Caco-2 (cell line): ENCODE measurements at regions not wholly inside any gene's neighbourhood (a gene's known extent, or its start where the extent isn't known, plus 50 kb on each side); places are given as distances from the start of the nearest gene placed in this dataset.

Experiments
- BruUV-seq: library from RNA; stranded (reverse); fragments of 400-500 nt; replicated peaks from 2 replicates; lab custom pipeline; 2021; lab: Mats Ljungman, UMichigan
- CTCF ChIA-PET: fragments of 300-600 bp; sonication (Branson Sonifier 250); formaldehyde crosslinking; loops from one replicate; lab custom pipeline; 2022; ENCODE audit warnings: antibody characterized with exemption; lab: Charles Lee
- POLR2A ChIA-PET: fragments of 300-600 bp; sonication (Branson Sonifier 250); formaldehyde crosslinking; loops from one replicate; lab custom pipeline; 2022; ENCODE audit warnings: antibody characterized with exemption; lab: Charles Lee
- DNase-seq, 2 experiments: peaks; one replicate each; pipeline versions ENCODE4 v3.0.0 to v3.0.0-alpha.2; 2020 to 2022
- H3K27me3 ChIP-seq: replicated peaks from 2 replicates; pipeline ENCODE4 v1.6.0; 2011; ENCODE audit warnings: low read length; ENCODE audit not compliant: control insufficient read depth, insufficient read depth
- H3K36me3 ChIP-seq: 2 replicates; pipeline ENCODE4 v1.5.1; 2011; ENCODE audit warnings: low read length; ENCODE audit not compliant: control insufficient read depth, insufficient read depth
- H3K4me1 ChIP-seq: fragments of 250-450 bp; sonication (Bioruptor Pico); 2 replicates; pipeline ENCODE4 v1.5.1; 2020; ENCODE audit warnings: mild to moderate bottlenecking
- H3K4me3 ChIP-seq: 2 replicates; pipeline ENCODE4 v1.5.1; 2011; ENCODE audit warnings: low read depth, mild to moderate bottlenecking, control low read depth, low read length
- H3K9me3 ChIP-seq: fragments of 250-450 bp; sonication (Bioruptor Pico); 2 replicates; pipeline ENCODE4 v1.5.1; 2020; ENCODE audit warnings: mild to moderate bottlenecking, moderate library complexity
- H3K27ac Mint-ChIP-seq: one replicate; pipeline ENCODE4 v1.8.0; 2022; ENCODE audit warnings: mixed read lengths; ENCODE audit not compliant: unreplicated experiment
- H3K27me3 Mint-ChIP-seq: one replicate; pipeline ENCODE4 v1.8.0; 2022; ENCODE audit warnings: mixed read lengths; ENCODE audit not compliant: insufficient read depth, unreplicated experiment
- H3K36me3 Mint-ChIP-seq: one replicate; pipeline ENCODE4 v1.8.0; 2022; ENCODE audit warnings: mild to moderate bottlenecking, mixed read lengths; ENCODE audit not compliant: insufficient read depth, unreplicated experiment
- H3K4me1 Mint-ChIP-seq: one replicate; pipeline ENCODE4 v1.8.0; 2022; ENCODE audit warnings: low read depth, mixed read lengths; ENCODE audit not compliant: unreplicated experiment
- H3K4me3 Mint-ChIP-seq: one replicate; pipeline ENCODE4 v1.8.0; 2022; ENCODE audit warnings: mild to moderate bottlenecking, moderate library complexity, mixed read lengths; ENCODE audit not compliant: unreplicated experiment
- H3K9me3 Mint-ChIP-seq: one replicate; pipeline ENCODE4 v1.8.0; 2022; ENCODE audit warnings: mixed read lengths; ENCODE audit not compliant: unreplicated experiment
- intact Hi-C: fragments of 100-400 bp; cut with micrococcal nuclease; formaldehyde crosslinking; loops from one replicate; pipeline ENCODE4 v1.10.0; 2022; ENCODE audit not compliant: unreplicated experiment
- TF ChIP-seq, protein P1 (sequence below), 2 experiments: fragments of 200-600 bp in 1 of 2; IDR thresholded peaks; 1 replicate in 1 of 2; 2 replicates in 1 of 2; pipeline versions ENCODE4 v1.5.1 to v1.8.0; 2011 to 2022; ENCODE audit warnings: antibody characterized with exemption in 1 of 2, control low read depth in 1 of 2, inconsistent platforms in 1 of 2, low read depth in 1 of 2, low read length in 1 of 2, mild to moderate bottlenecking in 1 of 2, moderate library complexity in 1 of 2; ENCODE audit not compliant: insufficient read depth in 1 of 2, severe bottlenecking in 1 of 2, unreplicated experiment in 1 of 2

DNA sequence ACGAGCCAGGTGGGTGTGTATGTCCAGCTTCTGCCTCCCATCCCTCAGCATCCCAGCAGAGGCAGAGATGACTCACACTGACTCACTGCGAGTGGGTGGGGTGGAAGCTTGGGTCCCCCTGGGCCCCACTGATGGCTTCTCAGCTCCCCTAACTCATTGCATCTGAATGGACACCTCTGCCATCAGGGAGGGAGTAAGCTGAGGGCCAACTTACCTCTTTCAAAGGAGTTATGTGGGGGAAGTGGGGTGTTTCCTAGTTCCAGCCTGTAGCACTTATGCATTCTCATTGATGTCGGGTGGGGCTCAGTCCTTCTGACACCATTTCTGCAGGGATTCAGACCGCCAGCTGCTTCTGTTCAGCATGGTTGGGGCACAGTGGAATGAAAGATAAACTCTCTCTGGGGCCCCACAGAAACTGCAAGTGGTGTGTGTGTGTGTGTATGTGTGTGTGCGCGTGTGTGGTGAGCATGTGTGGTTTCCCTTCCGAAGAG lies 1425.8 kb downstream of the TBC1D22A start:
- CTCF ChIA-PET, result no interaction called here
- intact Hi-C loops, result no loop called here
- Mint-ChIP-seq H3K4me3 (no peak overlapping the region), H3K36me3 (no peaks in the 10 kb centered on the region), H3K4me1 (no peaks in the 10 kb centered on the region), H3K27ac (no peak overlapping the region), H3K27me3 (peaks cover 8% of the 10 kb centered on the region), H3K9me3 (peaks cover 20% of the 10 kb centered on the region)
- H3K36me3 ChIP-seq, result no peaks in the 10 kb centered on the region
- no peak overlapping the region for H3K4me3 ChIP-seq
- TF ChIP-seq, protein P1, sequence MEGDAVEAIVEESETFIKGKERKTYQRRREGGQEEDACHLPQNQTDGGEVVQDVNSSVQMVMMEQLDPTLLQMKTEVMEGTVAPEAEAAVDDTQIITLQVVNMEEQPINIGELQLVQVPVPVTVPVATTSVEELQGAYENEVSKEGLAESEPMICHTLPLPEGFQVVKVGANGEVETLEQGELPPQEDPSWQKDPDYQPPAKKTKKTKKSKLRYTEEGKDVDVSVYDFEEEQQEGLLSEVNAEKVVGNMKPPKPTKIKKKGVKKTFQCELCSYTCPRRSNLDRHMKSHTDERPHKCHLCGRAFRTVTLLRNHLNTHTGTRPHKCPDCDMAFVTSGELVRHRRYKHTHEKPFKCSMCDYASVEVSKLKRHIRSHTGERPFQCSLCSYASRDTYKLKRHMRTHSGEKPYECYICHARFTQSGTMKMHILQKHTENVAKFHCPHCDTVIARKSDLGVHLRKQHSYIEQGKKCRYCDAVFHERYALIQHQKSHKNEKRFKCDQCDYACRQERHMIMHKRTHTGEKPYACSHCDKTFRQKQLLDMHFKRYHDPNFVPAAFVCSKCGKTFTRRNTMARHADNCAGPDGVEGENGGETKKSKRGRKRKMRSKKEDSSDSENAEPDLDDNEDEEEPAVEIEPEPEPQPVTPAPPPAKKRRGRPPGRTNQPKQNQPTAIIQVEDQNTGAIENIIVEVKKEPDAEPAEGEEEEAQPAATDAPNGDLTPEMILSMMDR (IDR thresholded peaks at IDR 0.05; ENCODE audit: insufficient read depth in 1 of 2, low read depth in 1 of 2, low read length in 1 of 2, severe bottlenecking in 1 of 2, unreplicated experiment in 1 of 2), result no peak
- no peaks in the 10 kb centered on the region for H3K4me1 ChIP-seq
- POLR2A ChIA-PET, result no interaction called here
- no peak for DNase-seq
- no TSS peak for BruUV-seq
- no peaks in the 10 kb centered on the region for H3K27me3 ChIP-seq
- no peaks in the 10 kb centered on the region for H3K9me3 ChIP-seq

DNA sequence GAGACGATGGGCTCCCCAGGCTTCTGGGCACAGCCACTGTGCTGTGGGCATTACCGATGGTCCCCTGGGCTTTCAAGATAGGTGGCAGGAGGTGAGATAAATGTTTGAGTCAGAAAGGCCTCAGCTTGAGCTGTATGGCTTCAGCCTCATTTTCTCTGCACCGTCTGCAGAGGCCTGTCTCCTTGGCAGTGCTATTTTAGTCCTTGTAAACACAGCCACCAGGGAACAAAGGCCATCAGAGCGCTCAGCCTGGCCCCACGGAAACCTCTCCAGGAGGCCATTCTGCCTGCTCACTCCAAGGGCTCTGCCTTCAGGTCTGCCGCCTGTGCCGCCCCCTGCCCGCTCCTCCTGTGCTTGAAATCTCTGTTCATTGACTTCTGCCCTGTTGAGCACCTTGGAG lies 1424.9 kb downstream of the TBC1D22A start:
- no peaks in the 10 kb centered on the region for H3K36me3 Mint-ChIP-seq
- POLR2A ChIA-PET, result no interaction called here
- H3K9me3 Mint-ChIP-seq, result peaks cover 20% of the 10 kb centered on the region
- no peak overlapping the region for H3K27ac Mint-ChIP-seq
- no peaks in the 10 kb centered on the region for H3K4me1 ChIP-seq
- CTCF ChIA-PET, result no interaction called here
- H3K36me3 ChIP-seq, result no peaks in the 10 kb centered on the region
- H3K27me3 Mint-ChIP-seq, result peaks cover 8% of the 10 kb centered on the region
- H3K4me3 Mint-ChIP-seq, result no peak overlapping the region
- H3K9me3 ChIP-seq, result no peaks in the 10 kb centered on the region
- H3K4me1 Mint-ChIP-seq, result no peaks in the 10 kb centered on the region
- DNase-seq, result no peak
- TF ChIP-seq, protein P1 (IDR thresholded peaks at IDR 0.05; ENCODE audit: insufficient read depth in 1 of 2, low read depth in 1 of 2, low read length in 1 of 2, severe bottlenecking in 1 of 2, unreplicated experiment in 1 of 2), result no peak
- no peak overlapping the region for H3K4me3 ChIP-seq
- BruUV-seq, result no TSS peak
- intact Hi-C loops, result no loop called here
- H3K27me3 ChIP-seq, result no peaks in the 10 kb centered on the region

DNA sequence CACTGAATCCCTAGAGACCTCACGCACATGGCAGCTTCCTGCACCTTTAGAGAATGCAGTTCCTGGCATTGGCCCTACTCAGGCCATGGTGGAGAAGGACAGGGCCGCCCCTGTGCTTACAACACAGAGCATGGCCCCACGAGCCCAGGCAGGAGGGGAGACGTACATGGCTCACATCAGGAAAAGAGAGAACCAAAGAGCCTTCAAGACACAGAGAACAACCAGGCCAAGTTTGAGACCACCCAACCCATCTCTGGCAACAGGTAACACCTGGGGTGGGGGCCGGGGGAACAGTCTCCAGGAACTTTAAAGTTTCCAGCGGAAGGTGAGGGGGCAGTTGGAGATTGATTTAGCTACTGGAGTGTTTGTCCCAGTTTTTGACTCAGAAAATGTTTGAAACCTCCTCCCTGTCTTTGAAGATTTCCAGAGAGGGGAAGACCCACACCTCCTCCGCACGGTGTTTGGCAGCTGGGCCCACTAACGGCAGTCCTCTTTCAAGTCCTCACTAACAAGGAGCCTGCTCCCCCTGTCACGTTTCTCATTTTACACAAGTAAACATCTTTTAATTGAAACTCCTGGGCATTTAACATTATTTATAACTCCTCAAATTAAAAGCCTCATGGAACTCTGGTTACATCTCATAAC lies 1423.8 kb downstream of the TBC1D22A start:
- Histone ChIP-seq H3K36me3 (no peaks in the 10 kb centered on the region), H3K4me1 (no peaks in the 10 kb centered on the region), H3K27me3 (no peaks in the 10 kb centered on the region), H3K9me3 (no peaks in the 10 kb centered on the region), H3K4me3 (no peak overlapping the region)
- BruUV-seq, result no TSS peak
- intact Hi-C loops, result no loop called here
- TF ChIP-seq, protein P1 (IDR thresholded peaks at IDR 0.05; ENCODE audit: insufficient read depth in 1 of 2, low read depth in 1 of 2, low read length in 1 of 2, severe bottlenecking in 1 of 2, unreplicated experiment in 1 of 2), result no peak
- no peak for DNase-seq
- H3K27me3 Mint-ChIP-seq, result peaks cover 3% of the 10 kb centered on the region
- CTCF ChIA-PET, result no interaction called here
- H3K9me3 Mint-ChIP-seq, result peaks cover 9% of the 10 kb centered on the region
- no peak overlapping the region for H3K4me3 Mint-ChIP-seq
- POLR2A ChIA-PET, result no interaction called here
- H3K36me3 Mint-ChIP-seq, result no peaks in the 10 kb centered on the region
- H3K4me1 Mint-ChIP-seq, result no peaks in the 10 kb centered on the region
- H3K27ac Mint-ChIP-seq, result no peak overlapping the region
